ENCODE measurements at regions not wholly inside any gene's neighbourhood (a gene's known extent, or its start where the extent isn't known, plus 50 kb on each side); places are given as distances from the start of the nearest gene placed in this dataset.
A peak's percentile ranks its signal among the peaks of the same experiment; 100 is the strongest.

DNA sequence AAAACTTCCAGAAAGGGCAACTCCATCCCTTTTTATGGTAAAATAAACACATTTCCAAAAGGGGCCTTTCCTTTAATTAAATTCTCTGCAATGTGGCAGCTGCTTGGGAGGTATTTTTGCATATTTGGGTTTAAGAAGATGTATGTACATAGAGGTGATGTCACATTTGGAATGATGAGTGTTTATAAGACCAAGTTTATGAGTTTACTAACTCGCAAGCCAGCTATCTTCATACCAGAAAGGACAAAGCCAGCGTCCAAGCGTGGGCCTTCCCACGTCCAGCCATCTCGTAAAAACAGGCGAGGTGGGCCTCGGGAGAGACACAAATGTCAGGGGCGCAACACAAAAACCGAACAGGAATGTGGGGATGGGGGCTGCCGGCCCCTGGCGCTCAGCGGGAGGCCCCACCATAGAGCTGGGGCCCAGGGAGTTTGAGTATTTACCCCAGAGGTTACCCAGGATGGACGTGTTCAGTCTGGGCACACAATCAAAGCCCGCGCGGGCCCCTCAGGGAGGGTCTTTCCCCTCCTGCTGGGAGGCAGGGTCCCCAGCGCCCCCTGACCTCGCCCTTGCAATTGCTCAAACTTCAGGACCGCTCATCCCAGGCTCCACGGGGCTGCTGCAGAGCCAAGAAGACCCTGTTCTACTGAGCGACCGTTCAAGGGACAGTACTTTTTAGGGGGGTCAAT is 137.3 kb downstream of the TWIST2 start:
- DNase-seq (ENCODE audit: low spot score): no peak

DNA sequence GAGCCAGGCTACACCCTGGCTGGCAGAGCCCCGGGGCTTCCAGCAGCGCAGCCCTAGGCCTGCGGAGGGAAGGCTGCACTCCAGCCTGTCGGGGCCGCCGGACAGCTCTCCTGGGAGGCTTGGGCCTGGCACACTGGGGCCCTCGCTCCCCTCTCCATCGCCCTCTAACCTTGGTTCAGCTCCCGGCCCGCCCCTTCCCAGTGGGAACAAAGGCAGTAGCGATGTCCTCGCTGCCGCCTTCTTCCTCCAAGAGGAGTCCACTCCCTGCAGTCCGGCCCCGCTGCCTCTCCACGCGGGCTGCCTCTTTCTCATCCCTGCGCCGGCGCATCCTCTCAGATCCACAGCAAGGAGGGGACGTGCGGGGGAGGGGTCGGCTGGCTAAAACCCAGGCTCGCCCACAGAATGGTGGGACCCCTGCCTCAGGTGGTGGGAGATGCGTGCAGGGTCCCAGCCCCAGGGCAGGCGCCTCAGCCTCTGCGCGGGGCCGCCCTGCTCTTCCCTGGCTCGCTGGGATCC is 138.1 kb downstream of the TWIST2 start:
- DNase-seq (ENCODE audit: low spot score): no peak

DNA sequence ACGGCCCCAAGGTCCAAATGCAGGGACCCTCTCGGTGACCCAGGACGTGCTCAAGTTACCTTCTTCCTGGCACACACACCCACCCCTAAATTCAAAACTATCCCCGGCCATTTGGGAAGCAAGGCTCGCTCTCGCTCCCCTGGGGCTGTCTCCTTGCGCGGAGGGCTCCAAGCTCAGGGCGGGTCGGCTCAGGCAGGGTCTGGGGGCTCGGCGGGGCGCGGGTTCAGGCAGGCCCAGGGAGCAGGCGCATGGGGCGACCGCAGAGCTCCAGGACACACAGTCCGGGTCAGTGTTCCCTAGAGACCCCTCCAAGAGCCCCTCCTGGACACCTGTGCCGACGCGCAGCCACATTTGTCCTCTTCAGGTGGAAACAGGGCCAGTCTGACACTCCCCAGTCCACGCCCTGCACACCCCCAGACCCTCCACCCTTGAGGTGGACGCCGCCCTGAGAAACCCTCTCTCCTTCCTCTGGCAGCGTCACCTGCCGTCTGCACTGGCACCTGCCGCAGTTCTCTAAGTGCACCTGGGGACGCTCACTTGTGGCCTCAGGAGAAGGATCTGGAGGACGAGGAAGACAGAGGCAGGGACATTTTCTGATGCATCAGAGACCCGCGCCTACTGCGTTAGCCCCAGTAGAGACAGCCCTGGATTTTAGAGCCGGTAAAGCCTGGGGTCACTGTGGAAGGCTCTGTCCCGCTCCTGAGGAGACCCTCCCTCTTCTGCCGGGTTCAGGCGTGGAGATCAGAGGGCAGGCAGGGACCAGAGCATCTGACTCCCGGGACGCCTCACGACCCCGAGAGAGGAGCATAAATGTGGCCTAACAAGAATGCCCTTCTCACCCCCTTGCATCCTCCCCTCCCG is 138.8 kb downstream of the TWIST2 start:
- DNase-seq (ENCODE audit: low spot score): peak; percentile 7

DNA sequence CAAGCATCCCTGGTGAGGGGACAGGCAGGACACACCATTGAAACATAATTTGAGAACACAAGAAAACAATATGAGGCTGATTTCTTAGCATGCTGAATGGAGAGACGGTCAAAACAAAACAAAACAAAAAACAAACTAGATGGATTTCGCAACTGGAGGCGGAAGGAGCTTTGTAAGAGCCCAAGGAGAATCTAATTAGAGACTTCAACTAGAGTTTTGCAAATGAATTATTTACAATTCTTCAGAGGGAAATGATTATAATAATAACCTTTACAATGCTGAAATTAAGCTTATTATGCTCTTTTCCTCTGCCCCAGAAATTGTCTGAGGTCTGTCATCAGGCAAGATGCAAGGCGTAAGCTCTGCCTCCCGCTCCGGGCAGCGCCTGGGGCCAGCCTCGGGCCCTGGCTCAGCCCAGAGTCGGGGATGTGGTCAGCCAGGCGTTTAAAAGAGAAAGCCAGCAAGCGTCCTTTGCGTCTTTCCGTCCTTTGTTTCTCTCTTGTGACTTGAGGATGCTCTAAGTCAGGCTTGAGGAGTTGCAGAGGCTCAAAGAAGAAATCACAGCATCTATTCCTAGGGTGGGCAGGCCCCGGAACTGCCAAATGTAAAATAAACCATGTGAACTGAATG is 139.6 kb downstream of the TWIST2 start:
- DNase-seq (ENCODE audit: low spot score): no peak

DNA sequence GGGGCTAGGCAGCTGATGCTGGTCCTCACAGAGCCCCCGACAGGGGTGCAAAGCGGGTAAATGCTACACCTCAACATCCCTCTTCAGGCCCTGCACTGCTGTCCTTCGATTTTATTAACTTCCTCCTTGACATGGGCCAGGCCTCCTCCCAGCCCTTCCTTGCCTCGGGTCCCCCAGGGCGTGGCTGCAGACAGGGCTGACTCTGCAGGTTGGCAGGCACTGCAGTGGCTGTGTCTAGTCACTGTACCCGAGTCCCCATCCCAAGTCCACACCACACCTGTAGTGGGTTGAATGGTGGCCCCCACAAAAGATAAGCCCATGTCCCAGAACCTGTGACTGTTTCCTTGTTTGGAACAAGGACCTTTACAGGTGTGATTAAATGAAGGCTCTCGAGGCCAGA is 140.2 kb downstream of the TWIST2 start:
- DNase-seq (ENCODE audit: low spot score): no peak

DNA sequence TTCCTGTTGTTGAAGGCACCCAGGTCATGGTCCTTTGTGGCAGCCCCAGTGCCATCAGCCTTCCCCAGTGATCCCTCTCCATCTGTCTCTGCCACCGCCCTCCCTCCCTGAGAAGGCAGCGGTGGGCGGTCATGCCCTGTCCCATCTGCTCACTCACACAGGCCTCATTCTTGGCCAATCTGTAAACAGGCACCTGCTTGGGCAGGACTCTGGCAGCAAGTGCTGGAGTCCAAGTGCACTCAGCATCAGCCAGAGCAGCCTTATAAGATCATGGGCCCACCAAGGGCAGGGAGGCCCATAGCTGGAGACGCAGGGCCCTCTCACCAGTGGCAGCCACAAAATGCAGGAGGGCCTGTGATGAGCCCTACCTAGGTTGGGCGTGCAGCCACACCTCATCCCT is 140.9 kb downstream of the TWIST2 start:
- DNase-seq (ENCODE audit: low spot score): no peak

DNA sequence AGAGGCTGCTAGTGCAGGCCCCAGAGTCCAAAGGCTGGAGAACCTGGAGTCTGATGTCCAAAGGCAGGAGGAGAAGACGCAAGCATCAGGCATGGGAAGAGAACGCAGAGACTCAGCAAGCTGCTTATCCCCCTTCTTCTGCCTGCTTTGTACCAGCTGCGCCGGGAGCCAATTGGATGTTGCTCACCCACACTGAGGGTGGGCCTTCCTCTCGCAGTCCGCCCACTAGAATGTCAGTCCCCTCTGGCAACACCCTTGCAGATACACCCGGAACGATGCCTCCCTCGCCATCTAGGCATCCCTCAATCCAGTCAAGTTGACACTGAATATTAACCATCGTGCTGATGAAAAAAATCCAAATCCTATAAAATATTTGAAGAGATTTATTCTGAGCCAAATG is 141.6 kb downstream of the TWIST2 start:
- no peak for DNase-seq (ENCODE audit: low spot score)

DNA sequence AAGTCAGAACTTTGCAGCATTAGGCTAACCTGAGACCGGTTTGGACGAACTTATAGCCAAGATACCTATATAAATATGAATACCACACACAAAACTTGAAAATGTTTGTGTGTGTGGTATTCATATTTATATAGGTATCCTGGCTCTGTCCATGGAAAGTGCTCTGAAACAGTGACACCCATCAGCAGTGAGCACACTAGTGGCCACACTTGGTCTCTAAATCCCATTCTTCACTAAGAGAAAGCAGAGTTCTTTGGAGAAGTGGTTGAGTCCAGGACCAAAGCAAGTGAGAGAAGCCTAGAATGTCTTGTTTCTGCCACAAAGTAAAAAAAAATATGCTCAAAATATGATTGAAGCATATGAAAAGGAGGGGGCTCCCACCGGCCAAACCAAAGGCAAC is 146.5 kb downstream of the TWIST2 start:
- no peak for DNase-seq (ENCODE audit: low spot score)

DNA sequence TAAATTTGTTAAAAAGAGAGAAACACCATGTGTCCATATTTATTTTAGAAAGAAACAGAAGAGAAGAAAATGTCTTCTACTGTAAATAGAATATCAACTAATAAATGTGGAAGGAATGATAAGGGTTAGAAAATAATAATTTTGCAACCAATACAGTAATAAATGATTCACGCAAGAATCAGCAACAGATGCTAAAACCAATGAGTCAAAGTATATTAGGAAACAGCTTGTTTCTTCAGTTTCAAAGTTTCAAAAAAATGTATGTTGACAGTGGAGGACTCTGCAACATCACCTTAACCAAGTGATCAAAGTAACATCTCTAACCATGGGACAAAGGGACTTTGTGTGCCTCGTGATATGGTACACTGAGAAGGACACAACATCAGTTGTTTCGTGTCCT is 147.0 kb downstream of the TWIST2 start:
- no peak for DNase-seq (ENCODE audit: low spot score)

DNA sequence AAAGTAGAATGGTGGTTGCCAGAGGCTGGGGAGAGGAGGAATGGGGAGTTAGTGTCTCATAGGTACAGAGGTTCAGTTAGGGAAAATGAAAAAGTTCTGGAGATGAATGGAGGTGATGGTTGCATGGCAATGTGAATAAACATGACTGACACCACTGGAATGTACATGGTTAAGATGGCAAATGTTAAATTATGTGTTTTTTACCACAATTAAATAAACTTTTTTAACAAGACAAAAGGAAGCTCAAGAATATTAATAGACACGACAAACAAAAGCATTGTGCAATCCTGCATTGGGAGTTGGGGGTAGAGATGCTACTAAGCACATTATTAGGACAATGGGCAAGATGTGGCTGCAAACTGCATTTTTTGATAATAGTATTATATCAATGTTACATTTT is 147.7 kb downstream of the TWIST2 start:
- no peak for DNase-seq (ENCODE audit: low spot score)

DNA sequence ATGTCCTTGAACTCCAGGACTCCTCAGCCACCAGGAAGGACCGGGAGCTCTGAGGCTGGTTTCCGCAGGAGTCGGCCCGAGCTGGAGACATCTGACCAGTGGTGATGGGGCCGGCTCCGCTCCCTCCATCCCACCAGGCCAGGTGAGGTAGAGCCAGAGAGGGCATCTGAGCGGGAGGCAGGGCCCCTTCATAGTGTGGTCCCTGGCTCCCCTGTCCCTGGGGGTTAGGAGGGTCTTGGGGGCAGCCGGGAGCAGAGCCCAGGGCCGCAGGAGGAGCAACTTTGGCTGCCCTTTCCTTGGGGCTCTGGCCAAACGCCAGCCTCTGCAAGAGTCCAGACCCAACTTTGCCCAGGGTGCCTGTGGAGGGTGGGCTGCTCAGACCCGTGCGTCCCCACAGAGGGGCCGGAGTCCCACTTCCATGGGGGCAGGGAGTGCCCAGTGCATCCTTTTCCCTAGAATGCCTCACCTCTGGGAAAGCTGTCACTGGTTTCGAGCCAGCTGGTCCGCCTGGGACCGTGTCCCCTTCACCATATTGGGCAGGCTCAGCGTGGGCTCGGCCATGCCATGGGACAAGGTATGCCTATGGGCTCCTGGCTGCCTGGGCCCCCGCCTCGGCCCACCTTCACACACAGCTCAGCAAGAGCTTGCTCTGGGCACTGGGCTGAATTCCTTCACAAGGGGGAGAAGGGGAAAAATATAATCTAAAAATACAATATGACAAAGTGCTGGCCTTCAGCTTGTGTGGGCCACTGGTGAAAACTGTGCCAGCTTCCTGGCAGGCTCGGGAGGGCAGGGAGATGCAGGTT is 148.6 kb downstream of the TWIST2 start:
- no peak for DNase-seq (ENCODE audit: low spot score)

DNA sequence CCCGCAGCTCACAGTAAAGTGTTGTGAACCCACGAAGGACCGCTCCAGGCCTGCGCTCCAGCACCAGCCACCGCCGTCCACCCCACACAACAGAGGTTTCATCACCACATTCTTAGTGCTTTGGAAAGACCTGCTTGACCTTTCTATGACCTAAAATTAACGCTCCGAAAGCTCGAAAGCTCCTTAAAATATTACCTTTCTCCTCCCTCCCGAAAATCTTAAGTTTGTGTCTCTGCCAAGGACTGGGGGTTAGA is 149.2 kb downstream of the TWIST2 start:
- DNase-seq (ENCODE audit: low spot score): no peak

DNA sequence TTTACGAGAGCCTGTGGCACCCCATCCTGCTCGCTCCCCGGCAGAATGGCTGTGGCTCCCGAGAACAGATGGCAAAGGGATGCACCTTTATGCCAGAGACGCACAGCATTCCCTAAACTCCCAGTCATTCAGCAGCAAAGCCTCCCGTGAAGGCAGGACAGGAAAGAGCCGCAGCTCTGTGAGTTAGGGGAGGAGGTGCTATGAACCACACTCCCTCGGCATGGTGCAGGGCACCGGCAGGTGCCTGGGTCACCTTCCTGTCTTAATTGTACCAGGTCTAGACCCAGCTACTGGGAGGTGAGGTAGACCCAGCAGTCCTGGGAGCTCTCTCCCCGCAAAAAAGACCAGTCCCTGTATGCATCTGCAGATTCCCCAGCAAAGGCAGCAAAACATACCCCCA is 149.8 kb downstream of the TWIST2 start:
- DNase-seq (ENCODE audit: low spot score): peak; percentile 5
